Activated T-helper 1 cell treated with anti-CD3 and anti-CD28 coated beads, Interleukin-12 subunit alpha, Interleukin-12 subunit beta, Interleukin-2, Interleukin-4 antibody, amounts not matched to agents 30 ng/mL and 10 ng/mL and 1 ng/mL, durations not matched to agents 14 hours and 24 hours and 36 hours (primary cell): ENCODE measurements at regions not wholly inside any gene's neighbourhood (a gene's known extent, or its start where the extent isn't known, plus 50 kb on each side); places are given as distances from the start of the nearest gene placed in this dataset.

Experiments used
- DNase-seq: peaks from one replicate; pipeline ENCODE4 v3.0.0; 2021; ENCODE audit warnings: low spot score
- H3K27ac Mint-ChIP-seq: one replicate; pipeline ENCODE4 v1.8.0; 2021; ENCODE audit warnings: mild to moderate bottlenecking, mixed read lengths
- H3K27me3 Mint-ChIP-seq: one replicate; pipeline ENCODE4 v1.8.0; 2022; ENCODE audit warnings: mild to moderate bottlenecking, moderate library complexity, mixed read lengths; ENCODE audit not compliant: insufficient read depth
- H3K36me3 Mint-ChIP-seq: one replicate; pipeline ENCODE4 v1.8.0; 2021; ENCODE audit warnings: low read depth, mixed read lengths
- H3K4me1 Mint-ChIP-seq: one replicate; pipeline ENCODE4 v1.8.0; 2021; ENCODE audit warnings: low read depth, mixed read lengths
- H3K4me3 Mint-ChIP-seq: one replicate; pipeline ENCODE4 v1.8.0; 2021; ENCODE audit warnings: mild to moderate bottlenecking, moderate library complexity, mixed read lengths
- H3K9me3 Mint-ChIP-seq: one replicate; pipeline ENCODE4 v1.8.0; 2021; ENCODE audit warnings: mixed read lengths
- intact Hi-C: fragments of 100-400 bp; cut with micrococcal nuclease; formaldehyde crosslinking; loops from one replicate; pipeline ENCODE4 v1.15.1; 2024

DNA sequence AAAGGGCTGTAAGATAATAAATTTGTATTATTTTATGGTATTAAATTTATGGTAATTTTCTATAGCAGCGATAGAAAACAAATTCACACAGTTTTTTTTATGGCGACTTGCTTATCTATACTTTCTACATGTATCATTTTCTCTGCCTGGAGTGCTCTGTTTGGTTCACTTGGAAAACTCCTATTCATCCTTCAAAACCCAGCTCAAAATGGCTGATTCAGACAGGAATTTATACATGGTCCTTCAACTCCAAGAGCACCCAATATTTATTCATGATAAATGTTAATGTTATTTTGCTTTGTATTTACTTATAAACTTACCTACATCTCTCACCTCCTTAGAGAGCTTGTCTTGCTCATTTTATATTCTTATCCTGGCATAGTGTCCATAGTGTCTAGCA, 55.6 kb upstream of the SSX2IP start:
- Mint-ChIP-seq H3K9me3 (no peaks in the 10 kb centered on the region), H3K27me3 (peaks cover 19% of the 10 kb centered on the region), H3K36me3 (no peaks in the 10 kb centered on the region), H3K27ac (no peak overlapping the region), H3K4me1 (no peaks in the 10 kb centered on the region), H3K4me3 (no peak overlapping the region)
- intact Hi-C loops = no loop called here
- no peak for DNase-seq

DNA sequence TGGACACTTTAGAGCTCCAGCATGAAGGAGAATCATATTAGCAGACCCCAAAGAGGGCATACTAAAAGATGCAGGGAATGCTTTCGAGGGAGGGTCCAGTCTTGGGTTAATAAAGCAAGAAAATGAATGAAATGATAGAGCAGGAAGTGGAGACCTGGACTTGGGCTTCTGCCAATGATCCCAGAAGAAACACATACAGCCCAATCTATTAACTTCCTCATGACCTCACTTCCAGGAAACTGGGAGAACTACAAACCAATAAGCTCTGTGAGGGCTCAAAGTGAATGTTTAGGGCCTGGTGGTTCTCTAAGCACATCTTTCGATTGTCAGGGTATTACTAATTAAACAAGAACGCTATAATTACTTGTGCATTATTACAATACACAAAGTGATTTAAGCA, 53.6 kb upstream of the SSX2IP start:
- Mint-ChIP-seq H3K4me3 (no peak overlapping the region), H3K36me3 (no peaks in the 10 kb centered on the region)
- intact Hi-C loops = no loop called here

DNA sequence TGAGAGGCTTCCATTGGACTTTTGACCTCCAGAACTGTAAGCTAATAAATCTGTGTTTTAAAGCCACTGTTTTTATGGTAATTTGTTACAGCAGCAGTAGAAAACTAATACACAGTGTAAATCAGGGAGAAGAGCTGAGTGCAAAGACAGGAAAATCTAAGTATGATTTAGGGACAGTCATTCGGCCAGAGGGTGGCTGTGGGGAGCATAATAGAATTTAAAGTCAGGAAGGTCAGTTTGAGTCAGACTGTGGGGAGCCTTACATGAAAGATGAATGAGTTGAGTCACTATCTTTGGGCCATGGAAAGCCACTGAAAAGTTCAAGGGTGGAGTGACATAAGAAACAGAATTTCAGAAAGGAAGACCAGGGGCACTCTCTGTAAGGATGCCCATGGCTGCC, 52.4 kb upstream of the SSX2IP start:
- H3K4me3 Mint-ChIP-seq = no peak overlapping the region
- no peaks in the 10 kb centered on the region for H3K4me1 Mint-ChIP-seq
- peaks cover 10% of the 10 kb centered on the region for H3K27me3 Mint-ChIP-seq
- DNase-seq = no peak
- H3K27ac Mint-ChIP-seq = no peak overlapping the region
- H3K9me3 Mint-ChIP-seq = no peaks in the 10 kb centered on the region
- H3K36me3 Mint-ChIP-seq = no peaks in the 10 kb centered on the region
- intact Hi-C loops = no loop called here

More for the DNA sequence above, 53.6 kb upstream of the SSX2IP start:
- no peak overlapping the region for H3K27ac Mint-ChIP-seq
- H3K4me1 Mint-ChIP-seq = no peaks in the 10 kb centered on the region
- no peak for DNase-seq
- H3K27me3 Mint-ChIP-seq = peaks cover 10% of the 10 kb centered on the region
- H3K9me3 Mint-ChIP-seq = no peaks in the 10 kb centered on the region

DNA sequence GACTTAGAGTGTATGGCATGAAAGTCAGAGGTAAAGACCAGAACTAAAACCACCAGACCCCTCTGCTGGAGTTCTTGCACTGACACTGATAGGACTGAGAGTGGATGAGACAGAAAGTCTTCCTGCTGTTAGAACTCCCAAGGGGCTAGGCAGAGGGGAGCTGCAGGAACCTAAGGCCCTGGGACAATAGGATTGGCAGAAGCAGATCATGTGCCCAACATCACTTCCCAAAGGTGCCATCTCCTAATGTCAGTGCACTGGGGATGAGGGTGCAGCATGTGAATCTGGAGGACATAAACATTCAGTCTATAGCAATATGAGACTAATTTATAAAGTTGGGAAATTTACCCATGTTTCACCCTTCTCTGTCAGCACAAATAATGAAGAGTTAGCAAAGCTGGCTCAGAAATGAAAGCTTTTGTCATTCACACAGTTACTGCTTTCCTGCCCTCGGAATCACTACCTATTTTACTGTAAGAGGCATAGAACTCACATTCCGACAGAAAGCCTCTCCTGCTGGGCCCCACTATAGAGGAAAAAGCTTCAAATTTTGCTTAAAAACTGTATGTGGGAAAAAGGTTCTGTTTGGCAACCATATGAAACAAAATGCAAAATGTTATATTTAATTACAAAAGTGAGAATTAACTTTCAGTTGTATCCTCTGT, 49.9 kb upstream of the SSX2IP start:
- intact Hi-C loops = no loop called here
- DNase-seq = no peak
- no peak overlapping the region for H3K27ac Mint-ChIP-seq
- H3K4me1 Mint-ChIP-seq = no peaks in the 10 kb centered on the region
- H3K4me3 Mint-ChIP-seq = no peak overlapping the region
- no peaks in the 10 kb centered on the region for H3K9me3 Mint-ChIP-seq
- H3K36me3 Mint-ChIP-seq = no peaks in the 10 kb centered on the region
- peaks cover 12% of the 10 kb centered on the region for H3K27me3 Mint-ChIP-seq
